Activated CD4-positive, alpha-beta T cell treated with anti-CD3 and anti-CD28 coated beads, Interleukin-2, amount 50 U/mL, for 48 hours (primary cell): ENCODE measurements at regions not wholly inside any gene's neighbourhood (a gene's known extent, or its start where the extent isn't known, plus 50 kb on each side); places are given as distances from the start of the nearest gene placed in this dataset.
"Not testable (repeated sequence)": the region's sequence is repeated elsewhere in the genome, so short reads cannot be mapped to it uniquely, and the experiment has no call there.

Source experiments
- DNase-seq, 2 experiments: peaks; one replicate each; pipeline ENCODE4 v3.0.0-alpha.2; 2020

DNA sequence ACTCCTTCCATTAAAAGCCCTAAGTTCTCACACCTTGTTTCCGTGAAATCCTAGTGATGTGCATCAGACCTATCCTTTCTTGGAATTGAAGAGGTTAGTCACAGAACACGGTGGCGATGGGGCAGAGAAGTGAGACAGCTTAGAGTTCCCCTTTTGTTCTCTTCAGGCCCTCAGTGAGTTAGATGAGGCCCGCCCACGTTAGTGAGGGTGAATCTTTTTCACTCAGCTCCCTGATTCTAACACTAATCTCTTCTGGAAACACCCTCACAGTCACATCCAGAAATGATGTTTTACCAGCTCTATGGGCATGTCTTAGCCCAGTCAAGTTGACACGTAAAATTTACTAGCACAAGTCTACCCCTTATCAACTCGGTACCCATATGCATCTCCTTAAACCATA, 172.7 kb upstream of the NOX3 start:
- peak; percentile 50 to 59 for DNase-seq

GRCh38 chr6:155627722-155628212, 172.1 kb upstream of the NOX3 start:
- DNase-seq, result not testable (repeated sequence)

DNA sequence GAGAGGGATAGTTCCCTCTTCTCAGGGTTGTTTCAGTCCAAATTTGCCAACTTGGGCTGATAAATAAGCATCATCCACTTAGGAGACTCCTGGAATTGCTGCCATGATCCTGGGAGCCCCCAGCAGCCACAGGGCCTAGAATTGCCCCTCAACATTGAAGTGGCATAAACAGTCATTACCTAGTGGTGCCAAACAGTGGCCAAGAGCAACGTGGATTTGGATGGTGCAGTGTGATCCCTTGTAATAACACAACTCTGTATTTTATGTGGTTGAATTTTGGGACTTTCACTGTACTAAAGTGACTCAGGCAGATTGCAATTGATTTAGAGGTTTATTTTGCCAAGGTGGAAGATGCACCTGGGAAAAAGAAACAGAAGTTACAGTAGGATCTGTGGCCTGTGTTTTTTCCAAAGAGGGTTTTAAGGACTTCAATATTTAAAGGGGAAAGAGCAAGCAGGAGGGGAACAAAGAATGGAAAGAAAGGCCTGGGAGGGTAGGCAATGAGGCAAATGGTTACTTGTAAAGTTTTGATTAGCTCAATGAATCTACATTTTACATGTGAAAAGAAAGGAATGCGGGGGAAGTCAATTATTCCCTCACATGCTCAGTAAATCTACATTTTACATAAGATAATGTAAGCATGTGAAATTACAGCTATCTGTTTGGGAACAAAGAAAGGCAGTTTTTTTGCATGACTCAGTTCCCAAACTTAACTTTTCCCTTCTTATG, 168.0 kb upstream of the NOX3 start:
- no peak for DNase-seq

DNA sequence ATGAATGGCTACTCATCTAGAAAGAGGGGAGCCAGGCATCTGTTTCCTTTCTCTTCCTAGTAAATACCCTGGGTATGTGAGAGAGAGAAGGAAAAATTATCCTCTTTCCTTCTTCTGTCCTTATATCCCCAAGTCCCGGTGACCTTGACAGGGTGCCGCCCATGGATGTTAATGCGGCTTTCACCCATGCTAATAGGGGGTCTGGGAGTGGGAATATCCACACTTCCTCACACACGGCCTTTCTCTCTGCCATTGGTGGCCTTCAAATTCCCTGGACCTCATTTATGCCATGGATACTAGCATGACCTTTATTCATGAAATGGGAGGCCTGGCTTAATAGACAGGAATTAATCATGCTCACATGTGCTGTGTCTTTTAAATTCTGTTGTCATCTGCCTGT, 159.0 kb upstream of the NOX3 start:
- no peak for DNase-seq

DNA sequence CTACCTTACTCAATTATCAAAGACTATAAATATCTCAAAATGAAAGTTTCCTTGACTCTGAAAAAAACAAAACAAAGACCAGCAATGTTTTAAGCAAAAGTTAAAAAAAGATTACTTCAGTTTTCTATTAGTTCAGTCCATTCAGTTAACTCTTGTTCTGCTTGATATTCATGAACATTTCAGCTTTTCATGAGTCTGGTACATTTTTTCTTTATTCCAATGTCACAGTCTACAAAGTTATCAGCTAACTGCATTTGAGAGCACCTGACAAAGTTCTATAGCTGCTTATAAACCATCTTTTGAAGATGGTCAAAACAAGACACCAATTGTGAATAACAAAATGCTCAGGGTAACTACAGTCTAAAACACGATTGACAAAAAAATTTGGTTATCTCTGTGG, 156.1 kb upstream of the NOX3 start:
- no peak for DNase-seq

DNA sequence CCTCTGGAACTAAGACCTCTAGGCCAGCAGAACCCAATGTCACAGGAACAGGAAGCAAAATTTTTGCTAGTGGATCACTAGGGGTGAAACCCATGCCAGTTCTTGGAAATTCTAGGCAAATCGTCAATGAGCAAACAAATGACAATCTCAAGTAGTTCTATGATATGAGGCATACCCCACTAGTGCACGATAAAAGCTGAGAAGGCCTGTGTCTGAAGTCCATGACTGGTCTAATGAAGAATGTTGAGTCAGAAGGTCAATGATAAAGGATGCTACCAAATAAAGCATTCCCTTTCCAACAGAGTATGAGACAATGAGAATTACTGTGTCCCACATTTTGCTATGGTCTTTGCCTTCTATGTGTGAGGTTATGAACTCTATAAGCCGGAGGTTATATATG, 149.4 kb upstream of the NOX3 start:
- no peak for DNase-seq

DNA sequence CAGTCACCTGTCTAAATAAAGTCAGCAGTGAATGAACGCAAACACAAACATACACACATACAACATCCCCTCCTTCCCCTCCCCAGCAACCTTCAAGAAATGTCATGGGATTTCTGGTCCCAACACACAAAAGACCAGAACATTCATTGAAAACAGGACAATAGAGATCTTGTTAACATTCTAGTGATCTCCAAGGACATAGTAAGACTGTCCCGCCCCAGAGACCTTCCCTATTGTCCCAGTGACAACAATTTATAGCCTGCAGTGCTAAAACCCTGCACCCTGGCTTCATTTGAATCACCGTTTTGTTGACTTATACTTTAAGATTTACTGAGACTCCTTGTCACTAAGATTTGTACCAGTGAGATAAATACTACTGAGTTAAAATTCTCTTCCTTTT, 143.9 kb upstream of the NOX3 start:
- no peak for DNase-seq

GRCh38 chr6:155599160-155599559, 143.5 kb upstream of the NOX3 start:
- DNase-seq, result no peak

DNA sequence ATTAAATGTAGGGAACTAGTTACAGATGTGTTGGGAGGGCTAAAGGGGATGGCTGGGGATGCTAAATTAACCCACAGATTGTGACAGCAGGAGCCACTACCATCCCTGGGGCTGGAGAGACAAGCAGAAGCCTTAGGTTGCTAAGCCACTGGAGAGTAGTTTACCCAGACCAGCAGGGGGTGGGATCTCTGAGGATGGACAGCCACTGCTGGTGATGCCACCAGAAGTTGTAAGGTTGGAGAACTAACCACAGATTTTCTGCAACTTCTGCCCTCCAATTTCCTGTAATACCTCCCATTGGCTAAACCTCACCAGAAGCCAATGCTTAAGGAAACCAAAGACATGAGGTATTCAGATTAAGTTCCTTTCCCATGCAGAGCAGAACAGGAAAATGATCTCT, 139.6 kb upstream of the NOX3 start:
- DNase-seq, result no peak

DNA sequence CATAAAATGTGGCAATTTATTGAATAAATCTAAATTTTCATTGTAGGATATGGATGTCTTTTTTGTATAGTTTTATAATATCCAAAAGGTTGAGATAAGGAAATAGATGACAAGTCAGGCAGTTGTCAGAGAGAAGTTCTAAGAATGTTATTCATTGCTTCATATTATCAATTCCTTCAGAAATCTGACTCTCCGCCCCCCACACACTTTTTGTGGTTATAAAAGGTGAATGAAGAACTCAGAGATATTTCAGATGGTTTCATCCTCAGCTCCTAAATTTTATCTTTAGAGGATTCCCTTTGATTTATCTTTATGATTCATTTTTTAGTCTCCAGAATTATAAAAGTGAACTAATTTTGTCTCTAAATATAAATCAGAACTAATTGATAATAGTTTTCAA, 136.1 kb upstream of the NOX3 start:
- no peak for DNase-seq

DNA sequence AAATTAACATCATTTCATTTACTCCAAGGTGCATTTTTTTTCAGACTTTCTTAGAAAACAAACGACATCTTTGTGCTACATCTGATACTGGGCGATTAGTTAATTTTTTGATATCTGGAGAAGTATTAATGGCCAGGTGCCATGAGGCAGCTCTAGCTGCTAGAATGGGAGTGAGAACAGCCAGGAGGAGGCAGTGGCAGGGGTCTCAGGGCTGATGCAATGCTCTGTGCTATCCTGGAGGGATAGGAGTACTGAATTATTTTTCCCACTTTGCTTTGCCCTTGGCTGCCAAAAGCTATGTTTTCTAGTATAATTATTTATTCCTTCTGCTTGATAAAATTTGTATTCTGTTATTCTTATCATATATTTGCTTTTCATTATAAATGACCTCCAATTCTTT, 133.6 kb upstream of the NOX3 start:
- DNase-seq, result no peak

DNA sequence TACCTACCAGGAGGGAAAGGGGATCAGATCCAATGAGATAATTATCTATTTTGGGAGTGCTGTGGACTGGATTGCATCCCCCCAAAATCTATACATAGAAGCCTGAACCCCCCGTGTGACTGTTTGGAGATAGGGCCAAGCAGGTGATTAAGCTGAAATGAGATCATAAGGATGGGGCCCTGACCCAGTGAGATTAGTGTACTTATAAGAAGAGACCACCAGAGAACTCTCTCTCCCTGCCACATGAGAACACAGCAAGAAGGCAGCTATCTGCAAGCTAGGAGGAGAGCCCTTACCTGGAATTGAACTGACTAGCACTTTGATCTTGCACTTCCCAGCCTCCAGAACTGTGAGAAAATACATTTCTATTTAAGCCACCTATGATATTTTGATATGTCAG, 132.2 kb upstream of the NOX3 start:
- no peak for DNase-seq

DNA sequence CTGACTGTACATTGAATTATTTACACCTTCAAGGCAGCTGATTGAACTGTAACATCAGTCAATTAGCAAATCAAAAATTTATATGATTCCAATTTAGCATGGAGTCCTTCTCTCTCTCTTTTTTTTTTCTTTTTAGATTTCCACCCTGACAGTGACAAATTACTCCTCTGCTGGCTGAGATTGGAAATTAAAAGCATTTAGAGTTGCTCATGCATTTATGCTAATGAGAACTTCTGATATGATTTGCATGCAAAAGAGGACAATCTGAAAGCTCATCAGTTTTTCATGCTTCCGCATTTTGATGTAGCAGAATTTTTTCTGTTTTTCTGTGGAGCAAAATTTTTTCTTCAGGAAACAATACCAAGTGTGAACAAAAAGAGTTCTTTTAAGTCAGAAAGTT, 130.5 kb upstream of the NOX3 start:
- no peak for DNase-seq

GRCh38 chr6:155584006-155584405, 128.4 kb upstream of the NOX3 start:
- DNase-seq, result no peak

DNA sequence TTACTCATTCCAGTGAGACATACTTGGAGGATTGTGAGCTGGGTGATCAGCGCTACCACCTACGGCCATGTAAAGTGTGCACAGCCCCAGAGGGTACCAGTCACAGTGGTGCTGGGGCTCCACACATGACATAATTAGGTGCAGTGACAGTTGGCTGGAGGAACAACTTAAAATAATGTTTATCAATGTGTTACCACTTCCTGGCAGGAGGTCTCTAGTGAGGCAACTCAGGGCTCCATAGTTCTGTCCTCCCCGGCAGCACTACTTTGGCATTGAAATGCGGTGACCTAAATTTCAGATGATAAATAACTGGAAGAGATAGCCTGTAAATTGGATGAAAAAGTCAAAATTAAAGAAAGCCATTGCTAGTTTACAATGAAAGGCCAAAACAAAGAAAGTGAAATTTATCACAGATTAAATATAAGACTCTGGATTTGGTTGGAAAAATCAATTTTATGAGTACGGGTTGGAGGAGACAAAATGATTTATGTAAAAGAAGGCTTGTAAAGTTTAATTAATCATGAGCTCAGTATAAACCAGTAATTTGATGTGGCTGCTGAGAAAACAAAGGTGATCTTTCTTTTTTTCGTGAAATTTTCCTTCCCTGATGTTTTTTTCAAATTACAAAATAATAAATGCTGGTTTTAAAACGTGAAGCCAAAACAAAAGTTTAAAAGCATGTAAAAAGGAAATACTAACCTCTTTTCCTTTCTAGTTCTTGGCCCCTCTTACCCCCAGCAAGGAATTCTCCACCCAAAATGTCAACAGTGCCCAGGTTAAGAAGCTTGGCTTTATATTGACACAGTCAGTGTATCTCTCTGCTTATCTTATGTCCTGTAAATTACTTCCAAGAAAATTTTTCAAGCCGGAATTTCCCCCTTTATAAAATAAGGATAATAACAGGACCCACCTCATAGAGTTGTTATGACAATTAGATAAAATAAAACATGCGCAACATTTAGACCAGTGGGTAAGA, 126.7 kb upstream of the NOX3 start:
- no peak for DNase-seq

DNA sequence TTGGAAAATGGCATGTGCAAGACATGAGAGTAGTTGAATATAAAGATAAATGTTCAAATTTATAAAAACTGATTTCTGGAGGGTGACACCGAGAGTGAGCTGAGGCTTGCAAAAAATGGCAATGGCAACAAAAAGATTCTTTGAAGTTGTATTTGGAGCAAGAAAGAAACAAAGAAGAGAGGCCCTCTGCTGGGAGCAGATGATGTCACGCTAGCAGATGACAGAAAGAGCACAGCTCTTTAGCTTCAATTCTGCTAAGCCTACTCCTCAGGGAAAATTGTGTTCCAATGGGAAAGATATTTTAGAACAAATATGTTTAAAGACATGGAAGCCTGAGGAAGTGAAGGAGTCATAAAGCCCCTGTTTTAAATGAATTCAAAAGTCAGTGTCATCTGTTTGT, 125.3 kb upstream of the NOX3 start:
- DNase-seq, result no peak

DNA sequence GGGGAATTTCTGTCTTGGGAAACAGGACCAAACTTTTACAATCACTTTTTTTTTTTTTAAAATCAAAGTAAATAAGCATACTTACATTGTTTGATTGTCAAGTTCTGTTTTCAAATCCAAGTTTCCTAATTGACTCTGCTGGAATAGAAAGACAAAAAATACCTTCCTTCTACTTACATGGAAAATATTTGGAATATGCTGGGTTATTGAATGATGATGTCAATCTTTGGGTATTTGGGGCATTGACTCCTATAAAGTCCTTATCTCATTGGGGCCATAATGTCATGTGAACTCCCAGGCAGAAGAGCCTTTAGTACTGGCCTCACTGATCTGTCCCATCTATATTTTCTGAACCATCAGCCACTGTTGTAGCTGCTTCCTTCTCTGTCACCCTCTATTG, 122.6 kb upstream of the NOX3 start:
- no peak for DNase-seq

GRCh38 chr6:155561966-155562364, 106.3 kb upstream of the NOX3 start:
- DNase-seq, result no peak

GRCh38 chr6:155561257-155561965, 105.8 kb upstream of the NOX3 start:
- DNase-seq, result no peak

- no peak for DNase-seq
These were observed 94.3 kb upstream of the NOX3 start for GRCh38 chr6:155549928-155550327.

DNA sequence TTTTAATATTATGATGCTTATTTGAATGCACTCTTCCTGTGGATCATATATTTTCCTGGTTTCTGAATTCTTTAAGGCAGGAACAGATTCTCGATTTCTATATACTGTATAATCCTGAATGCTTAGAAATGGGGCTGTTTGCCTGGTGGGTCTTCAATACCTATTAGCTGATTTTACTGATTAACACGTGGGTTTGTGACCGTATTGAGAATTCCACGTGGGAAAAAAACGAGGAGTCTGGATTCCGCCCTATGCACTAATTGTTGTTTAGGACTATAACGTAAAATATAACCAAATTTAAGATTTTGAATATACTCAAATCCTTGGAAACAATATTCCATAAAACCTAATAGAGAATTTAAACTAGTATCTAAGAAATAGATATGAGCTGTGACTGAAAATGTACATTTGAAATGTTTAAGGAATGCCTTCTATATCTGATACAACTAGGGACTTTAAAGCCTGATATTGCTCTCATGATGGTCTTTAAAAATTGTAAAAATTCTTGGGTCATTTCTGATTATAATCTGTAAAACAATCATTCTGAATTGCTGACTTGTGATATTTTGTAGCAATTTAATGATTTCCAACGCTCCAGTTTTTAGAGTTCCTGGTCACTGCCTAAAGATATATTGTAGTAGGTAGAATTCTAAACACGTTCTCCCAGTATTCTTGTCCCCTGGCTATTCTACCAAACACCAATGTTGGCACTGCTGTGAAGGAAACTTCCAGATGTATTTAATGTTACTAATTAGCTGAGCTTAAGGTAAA, 93.6 kb upstream of the NOX3 start:
- no peak for DNase-seq

DNA sequence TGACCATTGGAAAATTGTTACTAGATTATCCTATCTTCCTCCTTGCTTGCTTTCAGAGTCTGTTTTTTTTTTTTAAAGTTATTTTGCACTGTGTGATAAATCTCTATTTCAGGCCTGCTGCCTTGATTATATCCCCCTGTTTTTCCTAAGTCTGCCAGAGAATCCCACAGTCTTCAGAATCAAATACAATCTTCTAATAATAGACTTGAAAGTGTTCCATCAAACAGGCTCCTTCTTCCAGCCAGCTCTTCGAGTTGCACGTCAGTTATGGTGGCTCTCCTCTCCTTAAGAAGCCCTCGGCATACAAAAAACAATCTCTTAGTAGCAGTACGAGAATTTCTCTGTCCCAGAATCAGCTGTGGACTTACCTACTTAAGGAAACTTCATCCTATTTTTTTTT, 92.9 kb upstream of the NOX3 start:
- DNase-seq, result no peak

GRCh38 chr6:155544677-155545076, 89.0 kb upstream of the NOX3 start:
- no peak for DNase-seq
